Fibroblast of pulmonary artery (primary cell): ENCODE measurements at regions not wholly inside any gene's neighbourhood (a gene's known extent, or its start where the extent isn't known, plus 50 kb on each side); places are given as distances from the start of the nearest gene placed in this dataset.
A peak's percentile ranks its signal among the peaks of the same experiment; 100 is the strongest.
"Not testable (repeated sequence)": the region's sequence is repeated elsewhere in the genome, so short reads cannot be mapped to it uniquely, and the experiment has no call there.

ENCODE experiments used
- DNase-seq: peaks from one replicate; pipeline ENCODE4 v3.0.0-alpha.2; 2010; ENCODE audit warnings: low read depth
- H3K4me3 ChIP-seq: replicated peaks from 2 replicates; pipeline ENCODE4 v1.5.1; 2011; ENCODE audit warnings: low read depth, mild to moderate bottlenecking, control low read depth, low read length, moderate library complexity
- TF ChIP-seq, protein P1 (sequence below): IDR thresholded peaks from 2 replicates; pipeline ENCODE4 v1.5.1; 2011; ENCODE audit warnings: mild to moderate bottlenecking, control low read depth, low read length, inconsistent platforms; ENCODE audit errors: missing control alignments

DNA sequence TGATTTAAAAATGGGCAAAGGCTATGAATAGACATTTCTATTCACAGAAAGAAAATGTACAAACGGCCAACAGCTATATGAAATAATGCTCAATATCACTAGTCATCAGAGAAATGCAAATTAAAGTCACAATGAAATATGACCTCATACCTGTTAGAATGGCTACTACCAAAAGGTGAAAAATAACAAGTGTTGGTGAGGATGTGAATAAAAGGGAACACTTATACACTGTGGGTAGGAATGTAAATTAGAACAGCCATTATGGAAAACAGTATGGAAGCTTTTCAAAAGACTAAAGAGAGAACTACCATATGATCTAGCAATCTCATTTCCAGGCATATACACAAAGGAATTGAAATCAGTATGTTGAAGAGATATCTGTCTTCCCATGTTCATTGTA is 118.9 kb upstream of the SPOPL start:
- no peak for DNase-seq
- TF ChIP-seq, protein P1, sequence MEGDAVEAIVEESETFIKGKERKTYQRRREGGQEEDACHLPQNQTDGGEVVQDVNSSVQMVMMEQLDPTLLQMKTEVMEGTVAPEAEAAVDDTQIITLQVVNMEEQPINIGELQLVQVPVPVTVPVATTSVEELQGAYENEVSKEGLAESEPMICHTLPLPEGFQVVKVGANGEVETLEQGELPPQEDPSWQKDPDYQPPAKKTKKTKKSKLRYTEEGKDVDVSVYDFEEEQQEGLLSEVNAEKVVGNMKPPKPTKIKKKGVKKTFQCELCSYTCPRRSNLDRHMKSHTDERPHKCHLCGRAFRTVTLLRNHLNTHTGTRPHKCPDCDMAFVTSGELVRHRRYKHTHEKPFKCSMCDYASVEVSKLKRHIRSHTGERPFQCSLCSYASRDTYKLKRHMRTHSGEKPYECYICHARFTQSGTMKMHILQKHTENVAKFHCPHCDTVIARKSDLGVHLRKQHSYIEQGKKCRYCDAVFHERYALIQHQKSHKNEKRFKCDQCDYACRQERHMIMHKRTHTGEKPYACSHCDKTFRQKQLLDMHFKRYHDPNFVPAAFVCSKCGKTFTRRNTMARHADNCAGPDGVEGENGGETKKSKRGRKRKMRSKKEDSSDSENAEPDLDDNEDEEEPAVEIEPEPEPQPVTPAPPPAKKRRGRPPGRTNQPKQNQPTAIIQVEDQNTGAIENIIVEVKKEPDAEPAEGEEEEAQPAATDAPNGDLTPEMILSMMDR, result no peak
- H3K4me3 ChIP-seq, result no peak overlapping the region

DNA sequence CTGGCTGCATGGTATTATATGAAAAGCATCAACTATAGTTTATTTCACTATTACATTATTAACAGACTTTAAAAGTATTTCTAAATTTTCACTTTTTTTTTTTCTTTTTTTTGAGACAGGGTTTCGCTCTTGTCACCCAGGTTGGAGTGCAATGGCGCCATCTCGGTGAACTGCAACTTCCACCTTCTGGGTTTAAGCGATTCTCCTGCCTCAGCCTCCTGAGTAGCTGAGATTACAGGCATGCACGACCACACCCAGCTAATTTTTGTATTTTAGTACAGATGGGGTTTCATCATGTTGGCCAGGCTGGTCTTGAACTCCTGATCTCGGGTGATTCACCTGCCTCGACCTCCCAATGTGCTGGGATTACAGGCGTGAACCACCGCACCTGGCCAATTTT is 115.4 kb upstream of the SPOPL start:
- DNase-seq, H3K4me3 ChIP-seq: not testable (repeated sequence)

DNA sequence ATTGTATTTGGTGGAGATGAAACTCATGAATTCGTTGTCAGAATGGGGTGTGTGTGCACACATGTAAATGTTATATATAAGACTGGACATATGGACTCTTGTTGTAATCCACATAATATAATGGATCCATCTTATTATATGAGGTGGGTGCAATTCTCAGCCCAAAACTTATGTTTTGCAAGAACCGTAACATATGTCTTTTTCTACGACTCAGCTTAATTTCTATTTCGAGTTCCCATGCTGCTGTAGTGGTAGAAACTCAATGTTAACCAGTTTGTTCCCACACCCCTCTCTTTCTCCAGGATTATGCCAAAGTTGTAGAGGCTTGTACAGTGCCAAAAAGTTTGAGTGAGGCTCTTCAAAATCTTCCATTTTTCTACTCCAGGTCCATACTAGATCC is 112.5 kb upstream of the SPOPL start:
- DNase-seq, result no peak
- no peak overlapping the region for H3K4me3 ChIP-seq
- TF ChIP-seq, protein P1, result no peak

DNA sequence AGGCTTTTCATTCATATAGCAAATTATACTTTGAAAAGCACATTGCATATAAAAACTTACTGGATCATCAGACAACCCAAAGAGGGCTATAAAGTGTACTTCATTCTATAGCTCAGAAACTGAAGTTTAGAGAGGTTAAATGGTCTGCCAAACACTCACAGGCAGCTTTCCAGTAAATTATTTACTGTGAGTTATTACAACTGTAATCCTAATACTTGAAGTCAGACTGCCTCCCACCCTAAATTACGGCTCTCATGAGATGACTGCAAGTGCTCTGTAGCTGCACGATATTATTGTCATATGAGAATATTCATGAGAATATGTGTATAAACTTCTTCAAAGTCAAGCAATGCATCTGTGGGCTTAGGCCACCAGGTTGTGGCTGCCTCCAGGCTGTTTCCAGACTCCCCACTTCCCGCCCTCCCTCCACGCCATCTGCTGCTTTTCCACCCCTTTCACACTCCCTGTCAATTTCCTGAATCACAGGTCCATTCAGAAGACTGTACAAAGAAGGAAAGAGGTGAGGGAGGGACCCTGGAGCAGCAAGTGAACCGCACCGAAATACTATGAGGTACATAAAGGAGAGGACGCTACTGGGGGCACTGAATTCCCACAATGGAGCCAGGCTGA is 111.1 kb upstream of the SPOPL start:
- DNase-seq, result no peak
- H3K4me3 ChIP-seq, result no peak overlapping the region
- TF ChIP-seq, protein P1, result no peak

DNA sequence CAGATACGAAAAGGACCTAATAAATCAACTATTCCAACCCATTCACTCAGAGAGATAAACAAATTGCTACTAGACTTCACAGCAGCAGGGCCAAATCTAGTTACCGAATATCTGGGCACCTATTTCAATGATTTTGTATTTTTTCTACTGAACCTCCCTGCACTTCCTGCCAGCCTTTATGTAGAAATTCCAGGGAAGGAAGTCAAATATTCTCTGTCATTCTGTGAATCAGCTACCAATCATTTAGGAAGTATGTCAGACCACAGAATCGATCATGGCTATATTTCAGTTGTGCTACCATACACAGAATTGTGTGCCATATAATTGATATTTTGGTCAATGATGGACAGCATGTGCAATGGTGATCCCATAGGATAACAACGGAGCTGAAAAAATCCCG is 109.6 kb upstream of the SPOPL start:
- TF ChIP-seq, protein P1, result no peak
- no peak overlapping the region for H3K4me3 ChIP-seq
- no peak for DNase-seq

DNA sequence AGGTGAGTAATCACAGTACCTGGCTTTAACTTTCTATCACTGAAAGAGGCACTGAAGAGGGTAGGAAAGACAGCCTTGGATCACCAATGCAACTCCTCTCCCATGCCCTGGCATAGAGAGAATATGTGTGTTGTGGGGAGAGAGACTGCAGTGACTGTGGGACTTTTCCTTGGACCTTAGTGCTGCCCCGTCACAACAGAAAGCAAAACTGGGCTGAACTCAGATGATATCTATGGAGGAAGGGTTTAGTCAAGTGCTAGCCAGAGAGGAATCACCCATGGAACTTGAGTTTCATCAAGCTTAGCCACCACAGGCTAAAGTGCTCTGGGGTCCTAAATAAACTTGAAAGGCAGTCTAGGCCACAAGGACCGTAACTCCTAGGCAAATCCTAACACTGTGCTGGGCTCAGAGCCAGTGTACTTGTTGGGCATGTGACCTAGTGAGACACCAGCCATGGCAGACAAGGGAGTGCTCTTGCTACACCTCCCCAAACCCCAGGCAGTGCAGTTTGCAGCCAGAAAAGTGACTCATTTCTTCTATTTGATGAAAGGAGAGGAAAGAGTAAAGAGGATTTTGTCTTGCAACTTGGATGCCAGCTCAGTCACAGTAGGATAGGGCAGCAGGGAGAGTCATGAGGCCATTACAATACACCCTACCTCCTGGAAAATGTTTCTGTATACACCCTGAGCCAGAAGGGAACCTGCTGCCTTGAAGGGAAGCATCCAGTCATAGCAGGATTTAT is 105.8 kb upstream of the SPOPL start:
- TF ChIP-seq, protein P1, result no peak
- no peak overlapping the region for H3K4me3 ChIP-seq
- peak; percentile 68 for DNase-seq

DNA sequence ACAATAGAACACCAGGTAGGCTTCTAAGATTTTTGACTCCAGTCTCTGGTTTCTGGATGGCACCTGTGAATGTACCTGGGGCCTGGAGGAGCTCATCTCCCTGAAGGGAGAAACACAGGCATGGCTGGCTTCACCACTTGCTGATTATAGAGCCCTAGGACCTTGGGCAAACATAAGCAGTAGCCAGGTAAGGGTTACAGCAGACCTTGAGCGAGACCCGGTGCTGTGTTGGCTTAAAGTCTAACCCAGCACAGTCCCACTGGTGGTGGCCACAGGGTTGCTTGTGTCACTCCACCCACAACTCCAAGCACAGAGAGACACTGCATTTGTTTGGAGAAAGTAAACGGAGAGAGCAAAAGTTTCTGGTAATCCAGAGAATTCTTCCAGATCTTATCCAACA is 104.7 kb upstream of the SPOPL start:
- no peak for DNase-seq
- TF ChIP-seq, protein P1, result no peak
- H3K4me3 ChIP-seq, result no peak overlapping the region
